Stimulated activated CD4-positive, alpha-beta T cell treated with anti-CD3 and anti-CD28 coated beads, Interleukin-15, amount 100 ng/mL, for 1 hour (primary cell): ENCODE measurements at regions not wholly inside any gene's neighbourhood (a gene's known extent, or its start where the extent isn't known, plus 50 kb on each side); places are given as distances from the start of the nearest gene placed in this dataset.

Experiments used
- DNase-seq, 2 donors: peaks; one replicate each; pipeline ENCODE4 v3.0.0-alpha.2; 2020; ENCODE audit warnings: low read depth in 1 of 2, low spot score in 1 of 2

DNA sequence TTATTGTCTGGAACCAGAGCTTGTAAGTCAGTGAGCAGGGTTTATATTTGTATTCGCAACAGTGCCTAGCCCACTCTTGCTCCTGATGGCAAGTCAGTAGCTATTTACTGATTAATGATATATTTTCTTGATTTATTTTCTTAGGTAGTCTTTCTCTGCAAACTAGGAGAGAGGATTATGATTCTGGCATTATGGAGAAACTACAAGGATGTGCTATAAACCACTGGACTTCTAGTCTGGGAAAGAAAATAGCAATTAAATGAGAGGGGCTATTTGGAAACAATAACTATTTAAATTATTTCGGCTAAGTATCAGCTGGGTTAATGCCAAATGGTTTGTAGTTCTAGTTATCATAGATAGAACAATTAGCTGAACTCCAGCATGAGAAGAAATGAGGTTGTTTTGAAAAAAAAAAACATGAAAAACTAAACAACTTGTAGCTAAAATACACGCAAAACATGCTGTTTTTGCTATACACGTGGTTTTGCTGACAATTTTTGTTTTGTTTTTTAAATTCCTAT is 304.9 kb upstream of the TCF21 start:
- DNase-seq = no peak

GRCh38 chr6:133584823-133585222 is 304.1 kb upstream of the TCF21 start:
- no peak for DNase-seq

DNA sequence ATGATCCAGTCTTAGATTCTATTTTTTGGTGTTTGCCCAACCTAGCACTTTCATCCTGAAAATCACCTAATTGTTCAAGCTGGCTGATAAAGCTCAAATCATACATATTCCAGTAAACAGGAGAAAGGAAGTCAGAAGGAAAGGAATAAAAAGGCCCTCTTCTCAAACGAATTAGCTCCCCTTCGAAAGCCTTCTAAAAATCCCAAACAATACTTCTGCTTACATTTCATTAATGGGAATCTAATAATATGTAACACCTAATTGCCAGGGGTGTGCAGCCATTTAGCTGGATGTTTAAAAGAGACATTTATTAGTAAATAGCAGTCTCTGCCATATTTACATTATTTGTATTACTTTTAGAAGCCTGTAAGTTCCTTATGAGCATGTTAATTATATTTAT is 302.9 kb upstream of the TCF21 start:
- no peak for DNase-seq

DNA sequence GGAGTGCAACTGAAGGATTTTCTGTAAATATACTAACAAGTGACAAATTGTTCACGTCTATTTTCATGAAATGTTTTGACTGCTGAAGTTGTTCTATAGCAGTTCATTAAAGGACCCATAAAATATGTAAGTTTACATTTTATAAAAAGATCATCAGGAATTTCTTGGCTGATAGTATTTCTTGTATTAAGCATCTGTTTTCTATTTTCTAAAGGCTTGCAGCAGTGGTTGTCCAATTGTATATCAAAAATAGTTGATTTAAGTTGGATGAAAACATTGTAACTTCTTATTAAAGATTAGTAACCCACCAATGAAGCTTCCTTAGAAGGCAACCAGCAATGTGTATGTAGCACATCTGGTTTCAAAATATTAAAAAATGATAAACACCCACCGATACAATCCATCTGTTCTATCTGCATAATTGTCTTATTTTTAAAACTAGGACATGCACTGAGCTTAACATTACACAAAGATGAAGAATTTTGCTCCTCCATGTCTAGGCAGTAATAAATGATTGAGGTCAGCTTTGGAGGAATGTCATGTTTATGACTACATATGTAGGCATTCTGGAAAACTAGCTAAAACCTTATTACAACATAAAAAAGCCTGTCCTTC is 301.3 kb upstream of the TCF21 start:
- DNase-seq = no peak

- no peak for DNase-seq
Observed at GRCh38 chr6:133590196-133590595, 298.7 kb upstream of the TCF21 start.

DNA sequence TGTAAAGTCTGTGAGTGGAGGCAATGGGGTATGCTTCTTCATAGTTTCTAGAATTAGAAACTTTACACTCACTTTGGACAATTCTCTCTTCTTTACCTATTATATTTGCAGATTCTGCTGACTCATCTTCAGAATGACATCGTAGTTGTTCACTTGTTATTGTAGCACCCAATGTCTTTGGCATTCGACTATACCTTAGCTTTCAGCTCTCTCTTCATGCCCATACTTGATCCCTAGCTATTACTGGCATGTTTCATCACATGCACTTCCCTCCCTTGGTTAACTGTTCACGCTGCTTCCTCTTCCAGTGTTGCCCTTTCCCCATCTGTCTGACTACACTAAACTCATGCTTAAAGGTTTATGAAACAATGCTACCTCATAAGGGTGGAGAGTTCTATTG is 298.1 kb upstream of the TCF21 start:
- DNase-seq = no peak

GRCh38 chr6:133591275-133591674 is 297.6 kb upstream of the TCF21 start:
- DNase-seq = no peak

DNA sequence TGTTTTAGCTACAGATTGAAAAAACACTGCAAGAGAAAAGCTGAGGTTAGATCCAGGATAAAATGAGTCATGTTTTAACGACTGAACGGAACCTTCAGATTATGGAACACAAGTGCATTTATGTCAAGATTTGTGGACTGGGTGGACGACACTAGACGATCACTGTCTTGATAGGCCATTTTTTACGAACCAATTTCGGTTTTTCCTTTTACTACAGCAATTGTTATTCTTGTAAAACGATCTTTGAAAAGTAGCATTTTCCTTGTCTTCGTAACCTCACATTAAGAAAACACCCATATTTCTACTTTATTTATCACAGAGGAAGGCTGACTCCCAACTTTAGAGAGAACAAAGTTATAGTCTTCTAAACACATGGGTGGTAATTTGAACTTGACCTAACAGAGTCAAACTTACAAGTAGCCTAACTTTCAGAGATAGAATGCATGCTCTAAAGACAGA is 294.2 kb upstream of the TCF21 start:
- DNase-seq = no peak

DNA sequence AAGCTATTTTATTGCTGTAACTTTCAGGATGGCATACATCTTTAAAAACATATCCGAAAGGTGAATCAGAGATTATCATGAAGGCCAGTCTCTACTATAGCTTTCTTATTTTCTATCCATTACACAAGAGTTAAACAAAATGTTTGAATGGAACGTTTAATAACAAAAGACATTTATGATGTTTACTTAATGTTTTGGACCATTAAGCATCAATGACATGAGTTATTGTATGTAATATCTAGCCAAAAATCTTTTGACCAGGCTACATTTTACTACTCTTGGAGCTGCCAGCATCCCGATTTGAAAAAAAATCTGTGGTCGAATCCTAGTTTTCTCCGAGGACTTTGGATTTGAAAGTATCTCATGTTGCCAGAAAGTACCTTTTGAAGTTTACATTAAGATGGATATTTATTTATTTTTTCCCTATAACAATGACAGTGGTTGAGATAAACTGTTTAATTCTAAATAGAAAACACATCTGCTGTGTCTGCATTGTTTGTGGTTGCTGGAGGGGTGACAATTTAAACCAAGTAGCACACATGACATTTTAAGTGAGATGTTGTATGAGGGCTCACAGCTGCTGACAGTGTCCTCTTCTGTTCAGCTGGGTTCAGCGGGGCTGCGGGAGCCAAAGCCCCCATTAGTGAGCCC is 293.7 kb upstream of the TCF21 start:
- no peak for DNase-seq

- DNase-seq = no peak
Observed at GRCh38 chr6:133606852-133607251, 282.1 kb upstream of the TCF21 start.

DNA sequence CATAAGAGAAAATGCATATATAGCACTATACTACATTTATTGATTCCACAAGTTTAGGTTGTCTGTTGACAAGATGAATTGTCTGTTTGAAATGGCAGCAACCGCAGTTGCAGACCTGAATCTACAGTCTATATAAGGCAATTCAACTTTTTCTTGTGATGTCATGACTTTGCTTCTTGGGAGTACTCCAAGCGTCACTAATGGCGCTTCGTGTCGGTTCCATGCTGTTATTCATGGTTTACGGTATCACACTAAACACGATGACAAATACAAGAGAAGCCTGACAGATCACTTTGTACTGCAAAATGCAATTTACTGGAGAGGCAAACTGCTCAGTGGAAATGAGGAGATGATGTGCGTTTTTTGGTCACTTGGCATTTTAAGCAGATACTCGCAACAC is 280.3 kb upstream of the TCF21 start:
- no peak for DNase-seq

DNA sequence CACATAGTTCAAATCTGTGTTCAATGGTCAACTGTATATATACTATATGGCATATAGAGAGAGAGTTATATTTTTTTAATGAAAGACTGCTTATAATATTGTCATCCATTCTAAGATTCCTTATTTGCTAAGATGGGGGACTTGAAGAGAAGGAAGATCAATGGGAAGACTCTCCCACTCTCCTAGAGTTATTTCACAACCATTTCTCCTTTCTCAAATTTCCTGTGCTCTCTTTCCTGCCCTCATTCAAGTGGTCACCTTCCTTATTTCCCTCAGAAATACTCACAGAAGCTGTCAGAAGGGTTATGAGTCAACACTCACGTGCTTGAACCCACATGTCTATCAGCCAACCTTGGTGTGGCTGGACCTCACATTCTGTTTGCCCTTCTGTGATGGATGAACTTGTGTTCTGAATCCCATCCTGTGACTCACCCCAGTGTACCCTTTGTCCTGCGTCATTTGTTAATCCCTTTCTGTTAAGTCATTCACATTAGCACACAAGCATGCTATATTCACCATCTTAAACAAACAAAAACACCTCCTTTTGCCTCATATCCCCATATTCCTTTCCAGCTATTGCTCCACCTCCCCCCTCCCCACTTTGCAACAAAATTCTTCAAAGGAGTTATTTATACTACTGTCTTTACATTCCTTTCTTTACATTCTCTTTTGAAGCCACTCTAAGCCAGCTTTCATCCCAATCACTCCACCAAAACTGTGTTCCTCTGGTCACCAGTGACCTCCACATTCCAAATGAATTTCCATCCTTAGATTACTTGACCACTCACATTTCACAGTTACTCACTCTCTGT is 279.3 kb upstream of the TCF21 start:
- no peak for DNase-seq

GRCh38 chr6:133610227-133610840 is 278.6 kb upstream of the TCF21 start:
- DNase-seq = no peak

- DNase-seq = no peak
Observed at GRCh38 chr6:133610971-133611370, 277.9 kb upstream of the TCF21 start.

DNA sequence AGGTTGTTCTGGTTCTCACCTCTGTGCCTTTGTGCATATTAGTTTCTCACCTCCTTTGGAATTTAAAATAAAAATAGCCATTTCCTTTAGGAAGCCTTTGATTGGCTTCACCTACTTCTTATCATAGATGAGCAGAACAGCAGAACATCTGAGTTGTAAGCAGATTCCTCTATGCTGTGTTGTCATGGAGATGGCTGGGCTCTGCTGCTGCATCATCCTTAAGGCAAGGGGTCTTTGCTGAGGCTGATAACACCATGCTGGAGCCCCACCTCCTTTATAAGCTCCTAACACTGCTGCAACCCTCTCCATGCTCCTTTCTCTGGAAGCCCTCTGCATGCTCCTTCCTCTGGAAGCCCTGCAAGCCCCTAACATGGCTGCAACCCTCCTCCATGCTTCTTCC is 276.5 kb upstream of the TCF21 start:
- DNase-seq = no peak

DNA sequence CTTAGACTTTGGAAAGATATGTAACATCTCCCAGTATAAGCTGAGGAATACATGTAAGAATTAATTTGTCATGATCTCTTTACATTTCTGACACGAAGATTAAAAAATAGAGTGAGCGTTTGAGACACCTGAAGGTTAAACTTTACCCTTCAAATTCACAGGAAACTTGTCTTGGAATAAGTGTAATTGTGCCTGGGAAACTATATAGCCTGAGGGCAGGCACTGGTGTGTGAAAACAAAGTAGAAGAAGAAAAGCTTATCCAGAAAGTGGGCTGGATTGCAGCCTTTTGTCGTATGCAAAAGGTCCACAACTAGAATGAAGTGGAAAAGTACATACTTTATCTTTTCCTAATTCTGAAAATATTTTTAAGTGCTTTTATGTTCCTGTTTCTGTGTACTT is 275.7 kb upstream of the TCF21 start:
- DNase-seq = no peak

GRCh38 chr6:133621751-133622150 is 267.2 kb upstream of the TCF21 start:
- DNase-seq = no peak

- DNase-seq = no peak
Observed at GRCh38 chr6:133623065-133623464, 265.8 kb upstream of the TCF21 start.

- no peak for DNase-seq
Observed at GRCh38 chr6:133623621-133624020, 265.3 kb upstream of the TCF21 start.

- DNase-seq = no peak
Observed at GRCh38 chr6:133626096-133626666, 262.7 kb upstream of the TCF21 start.

DNA sequence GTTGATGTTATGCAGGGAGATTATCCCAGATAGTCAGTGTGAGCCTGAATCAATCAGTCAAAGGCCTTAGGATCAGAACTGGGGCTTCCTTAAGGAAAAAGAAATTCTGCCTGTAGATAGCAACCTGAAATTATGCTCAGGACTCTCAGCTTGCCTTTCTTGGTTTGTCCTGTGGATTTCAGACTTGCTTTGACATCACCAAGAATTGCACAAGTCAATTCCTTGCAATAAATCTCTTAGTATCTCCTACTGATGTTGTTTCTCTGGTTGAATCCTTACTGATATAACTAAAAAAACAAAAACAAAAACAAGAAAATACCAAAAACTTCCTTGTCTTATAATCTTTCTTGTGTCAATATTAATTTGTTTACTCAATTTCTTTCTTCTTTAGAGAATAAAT is 258.9 kb upstream of the TCF21 start:
- no peak for DNase-seq
